GM19324 (cell line): ENCODE measurements at regions not wholly inside any gene's neighbourhood (a gene's known extent, or its start where the extent isn't known, plus 50 kb on each side); places are given as distances from the start of the nearest gene placed in this dataset.
"Not testable (repeated sequence)": the region's sequence is repeated elsewhere in the genome, so short reads cannot be mapped to it uniquely, and the experiment has no call there.

Experiments
- ATAC-seq: cut with Tn5 transposase; IDR thresholded peaks from one replicate; pipeline ENCODE4 v1.9.1; 2021; ENCODE audit warnings: mild to moderate bottlenecking, moderate library complexity; ENCODE audit not compliant: unreplicated experiment, low FRiP score

GRCh38 chr4:149870008-149870407, 54.4 kb upstream of the IQCM start:
- no peak for ATAC-seq

GRCh38 chr4:149881744-149882143, 66.1 kb upstream of the IQCM start:
- ATAC-seq = no peak

GRCh38 chr4:149882251-149882650, 66.6 kb upstream of the IQCM start:
- no peak for ATAC-seq

- ATAC-seq = no peak
Observed at GRCh38 chr4:149884046-149884445, 68.4 kb upstream of the IQCM start.

GRCh38 chr4:149884529-149885181, 69.0 kb upstream of the IQCM start:
- ATAC-seq = no peak

GRCh38 chr4:149885896-149886295, 70.3 kb upstream of the IQCM start:
- ATAC-seq = no peak

- ATAC-seq = no peak
Observed at GRCh38 chr4:149886786-149887490, 71.3 kb upstream of the IQCM start.

GRCh38 chr4:149889991-149890390, 74.3 kb upstream of the IQCM start:
- ATAC-seq = no peak

GRCh38 chr4:149890531-149890930, 74.9 kb upstream of the IQCM start:
- ATAC-seq = no peak

GRCh38 chr4:149891426-149891825, 75.8 kb upstream of the IQCM start:
- ATAC-seq = no peak

GRCh38 chr4:149896432-149896831, 80.8 kb upstream of the IQCM start:
- ATAC-seq = no peak

GRCh38 chr4:149897783-149898182, 82.1 kb upstream of the IQCM start:
- no peak for ATAC-seq

GRCh38 chr4:149901128-149901527, 85.5 kb upstream of the IQCM start:
- ATAC-seq = no peak

GRCh38 chr4:149902242-149902641, 86.6 kb upstream of the IQCM start:
- ATAC-seq = no peak

GRCh38 chr4:149910177-149910576, 94.5 kb upstream of the IQCM start:
- no peak for ATAC-seq

- no peak for ATAC-seq
Observed at GRCh38 chr4:149910604-149911350, 95.1 kb upstream of the IQCM start.

GRCh38 chr4:149911354-149911753, 95.7 kb upstream of the IQCM start:
- ATAC-seq = no peak

- ATAC-seq = no peak
Observed at GRCh38 chr4:149912000-149912399, 96.4 kb upstream of the IQCM start.

- ATAC-seq = no peak
Observed at GRCh38 chr4:149914119-149915115, 98.8 kb upstream of the IQCM start.

- not testable (repeated sequence) for ATAC-seq
Observed at GRCh38 chr4:149915735-149916134, 100.1 kb upstream of the IQCM start.
